SK-N-SH (cell line): ENCODE measurements at regions not wholly inside any gene's neighbourhood (a gene's known extent, or its start where the extent isn't known, plus 50 kb on each side); places are given as distances from the start of the nearest gene placed in this dataset.

Experiments
- CTCF ChIA-PET: fragments of 300-600, 350-600 bp; formaldehyde crosslinking; extraction: SDS; loops from one replicate; lab custom pipeline; 2021; lab: Yijun Ruan, JAX
- POLR2A ChIA-PET: fragments of 350-600 bp; sonication (Branson Sonifier 250); formaldehyde crosslinking; extraction: SDS; loops from one replicate; lab custom pipeline; 2020; ENCODE audit warnings: antibody characterized with exemption, inconsistent platforms; lab: Yijun Ruan, JAX
- DNase-seq: peaks from one replicate; pipeline ENCODE4 v3.0.0; 2012
- H2AFZ ChIP-seq: fragments of 200-600 bp; sonication (generic); 2 replicates; pipeline ENCODE4 v1.8.1; 2016; ENCODE audit warnings: antibody characterized with exemption, mild to moderate bottlenecking, low read depth
- H3F3A ChIP-seq: fragments of 200-600 bp; sonication (generic); replicated peaks from 2 replicates; pipeline ENCODE3; 2016; ENCODE audit warnings: antibody characterized with exemption, mild to moderate bottlenecking; ENCODE audit not compliant: insufficient read depth
- H3K27ac ChIP-seq, 2 experiments: fragments of 200-500 bp in 1 of 2; fragments of 200-600 bp in 1 of 2; sonication (Bioruptor generic) in 1 of 2; sonication (generic), shearing (Covaris generic) in 1 of 2; 2 replicates each; pipeline versions ENCODE4 v1.5.1 to v1.6.1; 2014 to 2016; ENCODE audit warnings: low read depth in 2 of 2, inconsistent platforms in 1 of 2, low read length in 1 of 2, mild to moderate bottlenecking in 1 of 2, mixed read lengths in 1 of 2
- H3K27me3 ChIP-seq: fragments of 200-600 bp; sonication (generic), shearing (Covaris generic); 2 replicates; pipeline ENCODE4 v1.6.1; 2016; ENCODE audit warnings: mixed run types; ENCODE audit not compliant: insufficient read depth
- H3K36me3 ChIP-seq, 2 experiments: fragments of 200-500 bp in 1 of 2; fragments of 200-600 bp in 1 of 2; sonication (Bioruptor generic) in 1 of 2; sonication (generic) in 1 of 2; replicated peaks in 1 of 2; 2 replicates each; pipeline versions ENCODE3 to v1.5.1; 2014 to 2016; ENCODE audit warnings: low read length in 1 of 2, mild to moderate bottlenecking in 1 of 2; ENCODE audit not compliant: insufficient read depth in 2 of 2, control insufficient read depth in 1 of 2
- H3K4me1 ChIP-seq, 2 experiments: fragments of 200-500 bp in 1 of 2; fragments of 200-600 bp in 1 of 2; sonication (Bioruptor generic) in 1 of 2; sonication (generic), shearing (Covaris generic) in 1 of 2; 2 replicates each; pipeline versions ENCODE4 v1.5.1 to v1.6.1; 2014 to 2016; ENCODE audit warnings: low read depth in 1 of 2, low read length in 1 of 2, mixed run types in 1 of 2; ENCODE audit not compliant: insufficient read depth in 2 of 2, control insufficient read depth in 1 of 2
- H3K4me2 ChIP-seq: fragments of 200-600 bp; sonication (generic), shearing (Covaris generic); 2 replicates; pipeline ENCODE4 v1.6.1; 2017; ENCODE audit warnings: mixed run types
- H3K4me3 ChIP-seq, 2 experiments: fragments of 200-500 bp in 1 of 2; fragments of 200-600 bp in 1 of 2; sonication (Bioruptor generic) in 1 of 2; sonication (generic), shearing (Covaris generic) in 1 of 2; 2 replicates each; pipeline versions ENCODE4 v1.5.1 to v1.8.1; 2014 to 2016; ENCODE audit warnings: low read depth in 2 of 2, inconsistent platforms in 1 of 2, low read length in 1 of 2, mild to moderate bottlenecking in 1 of 2, mixed read lengths in 1 of 2, moderate library complexity in 1 of 2
- H3K79me2 ChIP-seq: fragments of 200-600 bp; sonication (generic); 2 replicates; pipeline ENCODE4 v1.8.1; 2017; ENCODE audit warnings: mild to moderate bottlenecking; ENCODE audit not compliant: insufficient read depth
- H3K9ac ChIP-seq: fragments of 200-600 bp; sonication (generic); 2 replicates; pipeline ENCODE4 v1.6.1; 2017; ENCODE audit warnings: mixed run types
- H3K9me2 ChIP-seq: fragments of 200-600 bp; sonication (generic); 2 replicates; pipeline ENCODE4 v1.6.1; 2017; ENCODE audit warnings: mixed run types
- H3K9me3 ChIP-seq: fragments of 200-600 bp; sonication (generic); 2 replicates; pipeline ENCODE4 v1.6.1; 2017; ENCODE audit warnings: mixed run types, mild to moderate bottlenecking, moderate library complexity
- H4K20me1 ChIP-seq: fragments of 200-600 bp; sonication (generic); 2 replicates; pipeline ENCODE4 v1.6.1; 2017; ENCODE audit warnings: mild to moderate bottlenecking, mixed run types; ENCODE audit not compliant: insufficient read depth
- CHD2 ChIP-seq: fragments of 150-350 bp; IDR thresholded peaks from 2 replicates; pipeline ENCODE4 v1.6.1; 2018; ENCODE audit warnings: low read length; ENCODE audit not compliant: partially characterized antibody
- ELF1 ChIP-seq: IDR thresholded peaks from 2 replicates; pipeline ENCODE4 v1.4.0; 2012
- EP300 ChIP-seq, 2 experiments: IDR thresholded peaks; 2 replicates each; pipeline versions ENCODE4 v1.4.0 to v1.6.1; 2012; ENCODE audit warnings: borderline replicate concordance in 1 of 2, low read depth in 1 of 2, low read length in 1 of 2
- FOXJ3 ChIP-seq: sonication (generic); formaldehyde crosslinking; IDR thresholded peaks from 2 replicates; pipeline ENCODE4 v1.5.1; 2020; ENCODE audit warnings: mild to moderate bottlenecking, missing genetic modification reagents
- GABPA ChIP-seq: IDR thresholded peaks from 2 replicates; pipeline ENCODE4 v1.4.0; 2012; ENCODE audit warnings: low read depth, mild to moderate bottlenecking
- GATA2 ChIP-seq: sonication (generic); formaldehyde crosslinking; IDR thresholded peaks from 2 replicates; pipeline ENCODE4 v1.5.0; 2020; ENCODE audit warnings: mild to moderate bottlenecking, missing genetic modification reagents
- IRF3 ChIP-seq: fragments of 150-350 bp; IDR thresholded peaks from 2 replicates; pipeline ENCODE4 v1.6.1; 2016; ENCODE audit warnings: mild to moderate bottlenecking, low read depth, low read length
- JUND ChIP-seq: IDR thresholded peaks from 2 replicates; pipeline ENCODE4 v1.4.0; 2012
- MAX ChIP-seq: IDR thresholded peaks from 2 replicates; pipeline ENCODE4 v1.4.0; 2012; ENCODE audit warnings: low read depth
- MEF2A ChIP-seq: IDR thresholded peaks from 2 replicates; pipeline ENCODE4 v1.4.0; 2012; ENCODE audit warnings: low read depth, borderline replicate concordance
- MXI1 ChIP-seq: IDR thresholded peaks from 2 replicates; pipeline ENCODE4 v1.6.1; 2012; ENCODE audit warnings: mild to moderate bottlenecking, low read depth, low read length, improper control_type of control experiment
- NFIC ChIP-seq: IDR thresholded peaks from 2 replicates; pipeline ENCODE4 v1.4.0; 2012; ENCODE audit warnings: borderline replicate concordance
- POLR2AphosphoS5 ChIP-seq: IDR thresholded peaks from 2 replicates; pipeline ENCODE4 v1.6.1; 2012; ENCODE audit warnings: low read depth, low read length
- RCOR1 ChIP-seq: fragments of 150-350 bp; IDR thresholded peaks from 2 replicates; pipeline ENCODE4 v1.6.1; 2017; ENCODE audit warnings: antibody characterized with exemption, low read length
- TCF12 ChIP-seq: IDR thresholded peaks from 2 replicates; pipeline ENCODE4 v1.4.0; 2012
- TEAD4 ChIP-seq: IDR thresholded peaks from 2 replicates; pipeline ENCODE4 v1.4.0; 2012; ENCODE audit warnings: mild to moderate bottlenecking, borderline replicate concordance; ENCODE audit not compliant: insufficient read depth
- USF1 ChIP-seq: IDR thresholded peaks from 2 replicates; pipeline ENCODE4 v1.4.0; 2012; ENCODE audit warnings: low read depth, borderline replicate concordance
- YY1 ChIP-seq: IDR thresholded peaks from 2 replicates; pipeline ENCODE4 v1.4.0; 2012; ENCODE audit warnings: low read depth, mild to moderate bottlenecking
- WGBS: methylation state at CpG from one replicate; pipeline ENCODE4 v1.1.6; 2017; ENCODE audit warnings: low lambda C conversion rate; 5-methylcytosine and 5-hydroxymethylcytosine counted together
- TF ChIP-seq, protein P1 (sequence below): IDR thresholded peaks from 2 replicates; pipeline ENCODE4; 2012
- TF ChIP-seq, protein P2 (sequence below): IDR thresholded peaks from 2 replicates; pipeline ENCODE4 v1.4.0; 2012; ENCODE audit warnings: low read depth, borderline replicate concordance

- TF ChIP-seq TEAD4, result no peak
Measured at GRCh38 chr3:33956206-33956605, 157.8 kb downstream of the PDCD6IP start (continued).

DNA sequence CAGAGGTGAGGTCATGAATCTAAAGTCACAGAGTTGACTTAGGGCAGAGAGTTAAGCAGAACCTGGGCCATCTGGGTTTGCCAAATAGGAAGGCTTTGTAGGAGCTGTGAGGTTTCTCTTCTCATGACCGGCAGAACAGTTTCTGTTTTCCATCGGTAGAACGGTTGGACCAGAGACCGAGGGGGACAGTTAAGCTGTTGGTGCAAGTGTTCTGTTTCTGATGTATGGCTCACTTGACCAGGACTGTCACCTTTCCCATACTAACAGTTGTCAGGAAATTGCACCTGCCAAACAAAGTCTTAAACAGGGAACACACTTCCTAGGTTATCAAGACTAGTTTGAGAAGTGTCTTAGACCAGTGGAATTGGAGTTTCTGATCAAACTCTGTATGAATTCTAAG, 158.3 kb downstream of the PDCD6IP start:
- H4K20me1 ChIP-seq, result no peaks in the 10 kb centered on the region
- CTCF ChIA-PET, result interaction anchor here (0.6 to 1.3 kb wide), 3 partner anchors 9 to 131 kb away, joined by 3 to 4 read pairs (median 3); no protein-coding TSS in a partner anchor
- H3K4me1 ChIP-seq, result peaks cover 0 to 9% of the 10 kb centered on the region in 2 experiments; a peak in 1 of 4 replicates
- no peak overlapping the region for H3K9ac ChIP-seq
- no peaks in the 10 kb centered on the region for H3K36me3 ChIP-seq
- TF ChIP-seq USF1 (no peak), CHD2 (no peak), FOXJ3 (CRISPR knock-in tag) (no peak), MXI1 (no peak), IRF3 (no peak), MEF2A (no peak), EP300 (IDR thresholded peaks at IDR 0.05; ENCODE audit: borderline replicate concordance in 1 of 2, low read depth in 1 of 2, low read length in 1 of 2) (no peak), POLR2AphosphoS5 (no peak), TCF12 (no peak), NFIC (no peak), MAX (no peak), ELF1 (no peak), TEAD4 (no peak), JUND (no peak), GABPA (no peak), YY1 (no peak), GATA2 (CRISPR knock-in tag) (no peak), RCOR1 (no peak)
- TF ChIP-seq, protein P1, sequence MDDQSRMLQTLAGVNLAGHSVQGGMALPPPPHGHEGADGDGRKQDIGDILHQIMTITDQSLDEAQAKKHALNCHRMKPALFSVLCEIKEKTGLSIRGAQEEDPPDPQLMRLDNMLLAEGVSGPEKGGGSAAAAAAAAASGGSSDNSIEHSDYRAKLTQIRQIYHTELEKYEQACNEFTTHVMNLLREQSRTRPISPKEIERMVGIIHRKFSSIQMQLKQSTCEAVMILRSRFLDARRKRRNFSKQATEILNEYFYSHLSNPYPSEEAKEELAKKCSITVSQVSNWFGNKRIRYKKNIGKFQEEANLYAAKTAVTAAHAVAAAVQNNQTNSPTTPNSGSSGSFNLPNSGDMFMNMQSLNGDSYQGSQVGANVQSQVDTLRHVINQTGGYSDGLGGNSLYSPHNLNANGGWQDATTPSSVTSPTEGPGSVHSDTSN, result no peak
- TF ChIP-seq, protein P2, sequence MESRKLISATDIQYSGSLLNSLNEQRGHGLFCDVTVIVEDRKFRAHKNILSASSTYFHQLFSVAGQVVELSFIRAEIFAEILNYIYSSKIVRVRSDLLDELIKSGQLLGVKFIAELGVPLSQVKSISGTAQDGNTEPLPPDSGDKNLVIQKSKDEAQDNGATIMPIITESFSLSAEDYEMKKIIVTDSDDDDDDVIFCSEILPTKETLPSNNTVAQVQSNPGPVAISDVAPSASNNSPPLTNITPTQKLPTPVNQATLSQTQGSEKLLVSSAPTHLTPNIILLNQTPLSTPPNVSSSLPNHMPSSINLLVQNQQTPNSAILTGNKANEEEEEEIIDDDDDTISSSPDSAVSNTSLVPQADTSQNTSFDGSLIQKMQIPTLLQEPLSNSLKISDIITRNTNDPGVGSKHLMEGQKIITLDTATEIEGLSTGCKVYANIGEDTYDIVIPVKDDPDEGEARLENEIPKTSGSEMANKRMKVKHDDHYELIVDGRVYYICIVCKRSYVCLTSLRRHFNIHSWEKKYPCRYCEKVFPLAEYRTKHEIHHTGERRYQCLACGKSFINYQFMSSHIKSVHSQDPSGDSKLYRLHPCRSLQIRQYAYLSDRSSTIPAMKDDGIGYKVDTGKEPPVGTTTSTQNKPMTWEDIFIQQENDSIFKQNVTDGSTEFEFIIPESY, result no peak
- H3K79me2 ChIP-seq, result no peaks in the 10 kb centered on the region
- H3F3A ChIP-seq, result no peaks in the 10 kb centered on the region
- WGBS, result 71% methylated on average over 3 of the region's 4 CpGs
- no peak overlapping the region for H3K4me3 ChIP-seq
- H3K9me2 ChIP-seq, result no peaks in the 10 kb centered on the region
- H3K27ac ChIP-seq, result no peak overlapping the region
- no peak for DNase-seq
- no peak overlapping the region for H2AFZ ChIP-seq
- no peaks in the 10 kb centered on the region for H3K9me3 ChIP-seq
- POLR2A ChIA-PET, result no interaction called here
- no peaks in the 10 kb centered on the region for H3K27me3 ChIP-seq
- H3K4me2 ChIP-seq, result no peak overlapping the region
